Stimulated activated memory B cell treated with anti-CD40 and anti-IgM and Interleukin-4, amounts not matched to agents 10 μg/mL and 1 μg/mL and 100 μg/mL, for 72 hours (primary cell): ENCODE measurements at regions not wholly inside any gene's neighbourhood (a gene's known extent, or its start where the extent isn't known, plus 50 kb on each side); places are given as distances from the start of the nearest gene placed in this dataset.

Experiments
- ATAC-seq: fragments of 150-1000 bp; cut with Tn5 transposase; 2 replicates; pipeline ENCODE4 v1.10.0; 2021
- H3K27ac Mint-ChIP-seq: one replicate; pipeline ENCODE4 v1.8.0; 2022; ENCODE audit warnings: mild to moderate bottlenecking, mixed read lengths
- H3K27me3 Mint-ChIP-seq: one replicate; pipeline ENCODE4 v1.8.0; 2022; ENCODE audit warnings: mixed read lengths
- H3K36me3 Mint-ChIP-seq: one replicate; pipeline ENCODE4 v1.8.0; 2022; ENCODE audit warnings: mixed read lengths
- H3K4me1 Mint-ChIP-seq: one replicate; pipeline ENCODE4 v1.8.0; 2022; ENCODE audit warnings: mixed read lengths
- H3K4me3 Mint-ChIP-seq: one replicate; pipeline ENCODE4 v1.8.0; 2022; ENCODE audit warnings: mild to moderate bottlenecking, moderate library complexity, mixed read lengths
- H3K9me3 Mint-ChIP-seq: one replicate; pipeline ENCODE4 v1.8.0; 2022; ENCODE audit warnings: mixed read lengths

GRCh38 chr1:59028048-59028447 lies 244.2 kb upstream of the JUN start:
- no peak overlapping the region for H3K4me3 Mint-ChIP-seq
- peaks cover 12% of the 10 kb centered on the region for H3K4me1 Mint-ChIP-seq
- no peak overlapping the region for H3K27ac Mint-ChIP-seq
- no peaks in the 10 kb centered on the region for H3K27me3 Mint-ChIP-seq
- peaks cover 8% of the 10 kb centered on the region for H3K36me3 Mint-ChIP-seq
- ATAC-seq: no peak
- no peaks in the 10 kb centered on the region for H3K9me3 Mint-ChIP-seq

- Mint-ChIP-seq H3K27me3 (no peaks in the 10 kb centered on the region), H3K9me3 (no peaks in the 10 kb centered on the region), H3K4me3 (no peak overlapping the region), H3K36me3 (peaks cover 11% of the 10 kb centered on the region), H3K4me1 (peaks cover 5% of the 10 kb centered on the region), H3K27ac (no peak overlapping the region)
- no peak for ATAC-seq
Observed at GRCh38 chr1:59029411-59030167, 245.7 kb upstream of the JUN start.

GRCh38 chr1:59032228-59032627 lies 248.4 kb upstream of the JUN start:
- peaks cover 11% of the 10 kb centered on the region for H3K36me3 Mint-ChIP-seq
- H3K9me3 Mint-ChIP-seq: no peaks in the 10 kb centered on the region
- H3K27me3 Mint-ChIP-seq: no peaks in the 10 kb centered on the region
- no peak overlapping the region for H3K4me3 Mint-ChIP-seq
- peaks cover 5% of the 10 kb centered on the region for H3K4me1 Mint-ChIP-seq
- no peak overlapping the region for H3K27ac Mint-ChIP-seq
- ATAC-seq: no peak

GRCh38 chr1:59033761-59034160 lies 249.9 kb upstream of the JUN start:
- Mint-ChIP-seq H3K4me3 (no peak overlapping the region), H3K27me3 (no peaks in the 10 kb centered on the region), H3K36me3 (peaks cover 11% of the 10 kb centered on the region), H3K4me1 (peaks cover 5% of the 10 kb centered on the region), H3K9me3 (no peaks in the 10 kb centered on the region), H3K27ac (no peak overlapping the region)
- no peak for ATAC-seq

- Mint-ChIP-seq H3K27ac (peak overlapping the region; percentile 56), H3K4me3 (no peak overlapping the region), H3K9me3 (no peaks in the 10 kb centered on the region), H3K27me3 (no peaks in the 10 kb centered on the region), H3K4me1 (peaks cover 11% of the 10 kb centered on the region), H3K36me3 (peaks cover 11% of the 10 kb centered on the region)
- no peak for ATAC-seq
Observed at GRCh38 chr1:59034925-59035324, 251.1 kb upstream of the JUN start.

GRCh38 chr1:59039551-59039950 lies 255.7 kb upstream of the JUN start:
- Mint-ChIP-seq H3K27me3 (no peaks in the 10 kb centered on the region), H3K36me3 (peaks cover 5% of the 10 kb centered on the region), H3K4me1 (peaks cover 6% of the 10 kb centered on the region), H3K4me3 (no peak overlapping the region), H3K9me3 (no peaks in the 10 kb centered on the region), H3K27ac (peak overlapping the region; percentile 2)
- no peak for ATAC-seq

- H3K4me1 Mint-ChIP-seq: peaks cover 14% of the 10 kb centered on the region
- peaks cover 3% of the 10 kb centered on the region for H3K9me3 Mint-ChIP-seq
- no peaks in the 10 kb centered on the region for H3K27me3 Mint-ChIP-seq
- peaks cover 12% of the 10 kb centered on the region for H3K36me3 Mint-ChIP-seq
- H3K27ac Mint-ChIP-seq: no peak overlapping the region
- H3K4me3 Mint-ChIP-seq: no peak overlapping the region
- no peak for ATAC-seq
Observed at GRCh38 chr1:59040486-59040885, 256.4 kb upstream of the FGGY start.

GRCh38 chr1:59041646-59042277 lies 255.1 kb upstream of the FGGY start:
- no peaks in the 10 kb centered on the region for H3K27me3 Mint-ChIP-seq
- H3K27ac Mint-ChIP-seq: peak overlapping the region; percentile 12
- H3K4me1 Mint-ChIP-seq: peaks cover 27% of the 10 kb centered on the region
- no peak overlapping the region for H3K4me3 Mint-ChIP-seq
- H3K9me3 Mint-ChIP-seq: peaks cover 3% of the 10 kb centered on the region
- peaks cover 19% of the 10 kb centered on the region for H3K36me3 Mint-ChIP-seq
- no peak for ATAC-seq

GRCh38 chr1:59043796-59044195 lies 253.1 kb upstream of the FGGY start:
- ATAC-seq: no peak
- Mint-ChIP-seq H3K4me3 (no peak overlapping the region), H3K4me1 (peaks cover 30% of the 10 kb centered on the region), H3K27ac (peak overlapping the region; percentile 91), H3K9me3 (peaks cover 3% of the 10 kb centered on the region), H3K27me3 (no peaks in the 10 kb centered on the region), H3K36me3 (peaks cover 29% of the 10 kb centered on the region)

- H3K4me1 Mint-ChIP-seq: peaks cover 24% of the 10 kb centered on the region
Observed at GRCh38 chr1:59044535-59045121, 252.3 kb upstream of the FGGY start.

GRCh38 chr1:59045137-59045536 lies 251.8 kb upstream of the FGGY start:
- peaks cover 36% of the 10 kb centered on the region for H3K36me3 Mint-ChIP-seq
- H3K27me3 Mint-ChIP-seq: no peaks in the 10 kb centered on the region
- H3K9me3 Mint-ChIP-seq: peaks cover 3% of the 10 kb centered on the region
- H3K27ac Mint-ChIP-seq: peak overlapping the region; percentile 91
- ATAC-seq: no peak
- no peak overlapping the region for H3K4me3 Mint-ChIP-seq
- H3K4me1 Mint-ChIP-seq: peaks cover 24% of the 10 kb centered on the region

More at GRCh38 chr1:59044535-59045121, 252.3 kb upstream of the FGGY start:
- no peaks in the 10 kb centered on the region for H3K27me3 Mint-ChIP-seq
- H3K36me3 Mint-ChIP-seq: peaks cover 36% of the 10 kb centered on the region
- H3K9me3 Mint-ChIP-seq: peaks cover 3% of the 10 kb centered on the region
- ATAC-seq: no peak
- peak overlapping the region; percentile 91 for H3K27ac Mint-ChIP-seq
- no peak overlapping the region for H3K4me3 Mint-ChIP-seq

- H3K4me3 Mint-ChIP-seq: no peak overlapping the region
- H3K36me3 Mint-ChIP-seq: peaks cover 36% of the 10 kb centered on the region
- H3K4me1 Mint-ChIP-seq: peaks cover 24% of the 10 kb centered on the region
- peaks cover 3% of the 10 kb centered on the region for H3K9me3 Mint-ChIP-seq
- no peaks in the 10 kb centered on the region for H3K27me3 Mint-ChIP-seq
- H3K27ac Mint-ChIP-seq: peak overlapping the region; percentile 91
- no peak for ATAC-seq
Observed at GRCh38 chr1:59045636-59046035, 251.3 kb upstream of the FGGY start.

- H3K9me3 Mint-ChIP-seq: peaks cover 3% of the 10 kb centered on the region
- peak overlapping the region; percentile 91 for H3K27ac Mint-ChIP-seq
- peaks cover 24% of the 10 kb centered on the region for H3K4me1 Mint-ChIP-seq
- no peaks in the 10 kb centered on the region for H3K27me3 Mint-ChIP-seq
- H3K36me3 Mint-ChIP-seq: peaks cover 36% of the 10 kb centered on the region
- ATAC-seq: no peak
- no peak overlapping the region for H3K4me3 Mint-ChIP-seq
Observed at GRCh38 chr1:59046134-59046533, 250.8 kb upstream of the FGGY start.

GRCh38 chr1:59046730-59047157 lies 250.2 kb upstream of the FGGY start:
- peaks cover 36% of the 10 kb centered on the region for H3K36me3 Mint-ChIP-seq
- H3K9me3 Mint-ChIP-seq: peaks cover 3% of the 10 kb centered on the region
- peaks cover 24% of the 10 kb centered on the region for H3K4me1 Mint-ChIP-seq
- peak overlapping the region; percentile 40 for H3K4me3 Mint-ChIP-seq
- ATAC-seq: peak; percentile 92
- H3K27ac Mint-ChIP-seq: peak overlapping the region; percentile 91
- H3K27me3 Mint-ChIP-seq: no peaks in the 10 kb centered on the region

GRCh38 chr1:59051007-59051406 lies 245.9 kb upstream of the FGGY start:
- H3K27ac Mint-ChIP-seq: no peak overlapping the region
- no peak overlapping the region for H3K4me3 Mint-ChIP-seq
- H3K4me1 Mint-ChIP-seq: peaks cover 11% of the 10 kb centered on the region
- H3K9me3 Mint-ChIP-seq: no peaks in the 10 kb centered on the region
- no peaks in the 10 kb centered on the region for H3K27me3 Mint-ChIP-seq
- peaks cover 27% of the 10 kb centered on the region for H3K36me3 Mint-ChIP-seq
- no peak for ATAC-seq
